ENCODE measurements at regions not wholly inside any gene's neighbourhood (a gene's known extent, or its start where the extent isn't known, plus 50 kb on each side); places are given as distances from the start of the nearest gene placed in this dataset.

DNA sequence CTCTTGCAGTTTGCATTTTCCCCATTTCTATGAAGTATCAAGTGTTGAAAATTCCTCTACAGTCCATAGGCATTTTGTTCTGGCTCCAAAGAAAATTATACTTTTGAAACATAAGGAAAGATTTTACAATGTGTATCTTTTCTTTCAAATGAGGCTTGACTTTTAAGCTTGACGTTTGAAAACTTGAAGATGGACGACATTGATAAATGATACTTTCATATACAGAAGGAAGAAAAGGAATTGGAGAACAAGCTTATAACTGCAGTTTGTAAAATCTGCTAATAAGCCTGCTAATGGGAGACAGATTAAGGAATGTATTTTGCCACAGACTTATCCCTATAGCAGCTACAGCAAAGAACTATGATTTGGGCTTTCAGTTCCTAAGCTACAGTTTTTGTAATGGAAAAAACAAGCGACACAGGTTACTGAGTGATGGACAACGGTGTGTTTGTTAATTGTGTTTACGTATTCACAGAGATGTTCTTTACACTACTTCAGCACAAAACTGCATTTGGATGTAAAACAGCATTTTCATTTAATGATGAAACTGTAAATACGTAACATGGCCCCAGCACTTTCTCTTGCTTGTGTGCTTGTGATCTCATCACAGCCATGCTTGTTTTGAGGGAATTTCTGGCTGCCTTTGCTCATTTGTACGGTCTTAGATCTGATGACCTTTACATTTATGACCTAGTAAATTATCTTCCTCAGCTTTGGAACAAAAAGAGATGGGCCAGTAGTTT lies 83.2 kb upstream of the FAT1 start:
- Histone ChIP-seq H3K9me3 (no peaks in the 10 kb centered on the region), H3K4me3 (no peak overlapping the region), H3K36me3 (no peaks in the 10 kb centered on the region), H3K27ac (no peak overlapping the region), H3K4me1 (no peaks in the 10 kb centered on the region), H3K27me3 (no peaks in the 10 kb centered on the region)
- 62% methylated on average over 7 of the region's 7 CpGs for WGBS
- DNase-seq (ENCODE audit: low spot score in 2 of 2) = no peak
- TF ChIP-seq EP300 (IDR thresholded peaks at IDR 0.05) (no peak), CTCF (IDR thresholded peaks at IDR 0.05) (no peak), POLR2A (IDR thresholded peaks at IDR 0.05) (no peak), POLR2AphosphoS5 (IDR thresholded peaks at IDR 0.05) (no peak)

- no peaks in the 10 kb centered on the region for H3K9me3 ChIP-seq
- no peak for DNase-seq (ENCODE audit: low spot score in 2 of 2)
- no peaks in the 10 kb centered on the region for H3K4me1 ChIP-seq
- TF ChIP-seq POLR2A (IDR thresholded peaks at IDR 0.05) (no peak), CTCF (IDR thresholded peaks at IDR 0.05) (no peak), EP300 (IDR thresholded peaks at IDR 0.05) (no peak), POLR2AphosphoS5 (IDR thresholded peaks at IDR 0.05) (no peak)
- no peaks in the 10 kb centered on the region for H3K27me3 ChIP-seq
- H3K36me3 ChIP-seq = no peaks in the 10 kb centered on the region
- 76% methylated on average over 7 of the region's 7 CpGs for WGBS
- H3K4me3 ChIP-seq = no peak overlapping the region
- H3K27ac ChIP-seq = no peak overlapping the region
Observed at GRCh38 chr4:186807808-186808629, 84.4 kb upstream of the FAT1 start.

GRCh38 chr4:186808630-186809018 lies 85.0 kb upstream of the FAT1 start:
- WGBS = 78% methylated on average over 7 of the region's 7 CpGs
- H3K27ac ChIP-seq = no peak overlapping the region

GRCh38 chr4:186809070-186809469 lies 85.4 kb upstream of the FAT1 start:
- Histone ChIP-seq H3K4me3 (no peak overlapping the region), H3K4me1 (no peaks in the 10 kb centered on the region), H3K27ac (no peak overlapping the region), H3K9me3 (no peaks in the 10 kb centered on the region), H3K27me3 (no peaks in the 10 kb centered on the region), H3K36me3 (no peaks in the 10 kb centered on the region)
- TF ChIP-seq EP300 (IDR thresholded peaks at IDR 0.05) = no peak
- no peak for TF ChIP-seq CTCF (IDR thresholded peaks at IDR 0.05)
- TF ChIP-seq POLR2AphosphoS5 (IDR thresholded peaks at IDR 0.05) = no peak
- TF ChIP-seq POLR2A (IDR thresholded peaks at IDR 0.05) = no peak
- 97% methylated on average over 2 of the region's 2 CpGs for WGBS
- DNase-seq (ENCODE audit: low spot score in 2 of 2) = no peak

More at GRCh38 chr4:186808630-186809018, 85.0 kb upstream of the FAT1 start:
- Histone ChIP-seq H3K4me1 (no peaks in the 10 kb centered on the region), H3K4me3 (no peak overlapping the region), H3K9me3 (no peaks in the 10 kb centered on the region), H3K36me3 (no peaks in the 10 kb centered on the region), H3K27me3 (no peaks in the 10 kb centered on the region)
- DNase-seq (ENCODE audit: low spot score in 2 of 2) = no peak
- TF ChIP-seq CTCF (IDR thresholded peaks at IDR 0.05) (no peak), EP300 (IDR thresholded peaks at IDR 0.05) (no peak), POLR2A (IDR thresholded peaks at IDR 0.05) (no peak), POLR2AphosphoS5 (IDR thresholded peaks at IDR 0.05) (no peak)

DNA sequence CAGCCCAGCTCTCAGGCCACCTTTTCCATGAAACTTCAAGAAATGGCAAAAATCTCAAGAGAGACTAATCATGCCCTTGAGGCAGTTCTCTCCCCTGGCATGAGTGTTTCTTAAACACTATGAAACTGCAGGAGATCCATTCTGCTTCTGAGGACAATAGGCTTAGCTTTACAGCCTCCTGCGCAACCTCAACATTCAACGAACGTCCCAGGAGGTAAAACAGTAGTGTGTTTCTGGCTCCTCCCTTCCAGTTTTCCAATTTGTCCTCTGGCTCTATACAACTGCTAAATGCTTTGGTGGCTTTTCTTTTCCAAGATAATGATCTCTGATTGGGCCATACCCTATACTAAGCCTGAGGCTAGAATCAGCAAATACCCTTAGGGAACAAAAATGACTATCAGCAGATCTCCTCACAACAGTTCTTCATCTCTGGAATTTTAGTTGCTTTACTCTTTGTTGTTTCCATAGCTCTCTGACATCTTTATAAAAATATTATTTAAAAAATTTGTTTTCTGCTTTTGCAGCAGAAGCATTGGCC lies 87.0 kb upstream of the FAT1 start:
- no peaks in the 10 kb centered on the region for H3K36me3 ChIP-seq
- DNase-seq (ENCODE audit: low spot score in 2 of 2) = no peak
- H3K9me3 ChIP-seq = no peaks in the 10 kb centered on the region
- H3K27ac ChIP-seq = no peak overlapping the region
- H3K27me3 ChIP-seq = no peaks in the 10 kb centered on the region
- H3K4me3 ChIP-seq = no peak overlapping the region
- WGBS = 69% methylated on average over 3 of the region's 3 CpGs
- no peaks in the 10 kb centered on the region for H3K4me1 ChIP-seq
- no peak for TF ChIP-seq EP300 (IDR thresholded peaks at IDR 0.05)
- no peak for TF ChIP-seq POLR2A (IDR thresholded peaks at IDR 0.05)
- TF ChIP-seq CTCF (IDR thresholded peaks at IDR 0.05) = no peak
- no peak for TF ChIP-seq POLR2AphosphoS5 (IDR thresholded peaks at IDR 0.05)
